H1 (cell line): ENCODE measurements at regions not wholly inside any gene's neighbourhood (a gene's known extent, or its start where the extent isn't known, plus 50 kb on each side); places are given as distances from the start of the nearest gene placed in this dataset.

Experiments used
- BACH1 ChIP-seq: IDR thresholded peaks from 2 replicates; pipeline ENCODE4 v1.6.1; 2012; ENCODE audit warnings: low read length, improper control_type of control experiment
- BRCA1 ChIP-seq: IDR thresholded peaks from 2 replicates; pipeline ENCODE4 v1.6.1; 2012; ENCODE audit warnings: low read depth, low read length, improper control_type of control experiment
- CBX5 ChIP-seq: fragments of 300-800, 300-1000 bp; sonication (generic); IDR thresholded peaks from 2 replicates; pipeline ENCODE4 v1.7.1; 2016; ENCODE audit warnings: antibody characterized with exemption, low read length, low read depth
- FOSL1 ChIP-seq: IDR thresholded peaks from 2 replicates; pipeline ENCODE4 v1.6.1; 2011; ENCODE audit warnings: mild to moderate bottlenecking, low read depth, low read length, moderate library complexity; ENCODE audit not compliant: insufficient read depth
- YY1 ChIP-seq: IDR thresholded peaks from 2 replicates; pipeline ENCODE4 v1.6.1; 2011; ENCODE audit warnings: low read depth, mild to moderate bottlenecking, low read length

- TF ChIP-seq BACH1: no peak
- no peak for TF ChIP-seq YY1
- no peak for TF ChIP-seq BRCA1
- TF ChIP-seq CBX5: no peak
- no peak for TF ChIP-seq FOSL1
These were observed 449.6 kb downstream of the NTRK2 start (continued) for GRCh38 chr9:85118990-85119755.
